Spleen (tissue), 7 donors: ENCODE measurements at regions not wholly inside any gene's neighbourhood (a gene's known extent, or its start where the extent isn't known, plus 50 kb on each side); places are given as distances from the start of the nearest gene placed in this dataset.

Source experiments
- POLR2A ChIP-seq, 3 donors: fragments of 450-650 bp; IDR thresholded peaks; one replicate each; pipeline ENCODE4 v1.5.1; 2017; ENCODE audit warnings: antibody characterized with exemption in 3 of 3, mild to moderate bottlenecking in 1 of 3
- POLR2AphosphoS5 ChIP-seq, 3 donors: sonication (generic); formaldehyde crosslinking; IDR thresholded peaks; one replicate each; pipeline ENCODE4 v1.5.1; 2017; ENCODE audit warnings: antibody characterized with exemption in 3 of 3
- TF ChIP-seq, protein P1 (sequence below), 11 experiments: fragments of 200-600 bp in 7 of 11; fragments of 450-650 bp in 4 of 11; sonication (generic) in 4 of 11; IDR thresholded peaks in 8 of 11; conservative IDR thresholded peaks in 3 of 11; 1 replicate in 7 of 11; 2 replicates in 4 of 11; pipeline versions ENCODE4 v1.4.0 to v1.8.0; 2016 to 2021; ENCODE audit warnings: antibody characterized with exemption in 11 of 11, inconsistent platforms in 4 of 11, mild to moderate bottlenecking in 1 of 11
- donor health status: DM: no; HTN: no; CAD: no; lungs with moderate emphysema.
- donor health status: DM: no; HTN: no; CAD: no.
- donor health status: DM: no; HTN: no; CAD: no.

DNA sequence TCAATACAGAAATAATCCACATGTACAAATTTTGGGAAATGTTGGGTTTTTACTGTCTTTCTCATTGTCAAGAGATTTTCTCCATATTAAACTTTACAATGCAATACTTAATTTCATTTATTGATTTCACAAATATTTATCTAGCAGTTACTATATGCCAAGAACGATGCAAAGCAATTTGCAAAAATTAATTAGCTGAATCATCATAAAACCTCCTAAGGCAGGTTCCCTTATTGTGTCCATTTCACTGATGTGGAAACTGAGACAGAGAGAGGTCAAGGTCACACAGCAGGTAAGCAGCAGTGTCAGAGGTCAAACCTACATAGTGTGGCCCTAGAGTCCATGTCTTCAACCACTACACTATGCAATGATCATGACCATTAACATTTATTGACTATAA lies 286.8 kb upstream of the AUTS2 start:
- TF ChIP-seq, protein P1, sequence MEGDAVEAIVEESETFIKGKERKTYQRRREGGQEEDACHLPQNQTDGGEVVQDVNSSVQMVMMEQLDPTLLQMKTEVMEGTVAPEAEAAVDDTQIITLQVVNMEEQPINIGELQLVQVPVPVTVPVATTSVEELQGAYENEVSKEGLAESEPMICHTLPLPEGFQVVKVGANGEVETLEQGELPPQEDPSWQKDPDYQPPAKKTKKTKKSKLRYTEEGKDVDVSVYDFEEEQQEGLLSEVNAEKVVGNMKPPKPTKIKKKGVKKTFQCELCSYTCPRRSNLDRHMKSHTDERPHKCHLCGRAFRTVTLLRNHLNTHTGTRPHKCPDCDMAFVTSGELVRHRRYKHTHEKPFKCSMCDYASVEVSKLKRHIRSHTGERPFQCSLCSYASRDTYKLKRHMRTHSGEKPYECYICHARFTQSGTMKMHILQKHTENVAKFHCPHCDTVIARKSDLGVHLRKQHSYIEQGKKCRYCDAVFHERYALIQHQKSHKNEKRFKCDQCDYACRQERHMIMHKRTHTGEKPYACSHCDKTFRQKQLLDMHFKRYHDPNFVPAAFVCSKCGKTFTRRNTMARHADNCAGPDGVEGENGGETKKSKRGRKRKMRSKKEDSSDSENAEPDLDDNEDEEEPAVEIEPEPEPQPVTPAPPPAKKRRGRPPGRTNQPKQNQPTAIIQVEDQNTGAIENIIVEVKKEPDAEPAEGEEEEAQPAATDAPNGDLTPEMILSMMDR (IDR thresholded peaks at IDR 0.05 in 8 of 11, conservative IDR thresholded peaks at IDR 0.05 in 3 of 11) = no peak
- no peak for TF ChIP-seq POLR2AphosphoS5 (IDR thresholded peaks at IDR 0.05)
- no peak for TF ChIP-seq POLR2A (IDR thresholded peaks at IDR 0.05)
